Mesenchymal stem cell (in vitro differentiated cells and primary cell): ENCODE measurements at regions not wholly inside any gene's neighbourhood (a gene's known extent, or its start where the extent isn't known, plus 50 kb on each side); places are given as distances from the start of the nearest gene placed in this dataset.

Experiments used
- DNase-seq: peaks from one replicate; pipeline ENCODE4 v3.0.0-alpha.2; 2013
- H2AFZ ChIP-seq: one replicate; pipeline ENCODE4 v1.6.1; 2013; ENCODE audit warnings: low read depth, mild to moderate bottlenecking, control low read depth, inconsistent platforms, low read length, moderate library complexity
- H2AK5ac ChIP-seq: 2 replicates; pipeline ENCODE4 v1.6.1; 2013; ENCODE audit warnings: low read length, moderate library complexity, mild to moderate bottlenecking, inconsistent platforms; ENCODE audit not compliant: severe bottlenecking
- H2BK120ac ChIP-seq: one replicate; pipeline ENCODE4 v1.6.1; 2013; ENCODE audit warnings: low read depth, mild to moderate bottlenecking, inconsistent platforms, low read length, moderate library complexity
- H2BK12ac ChIP-seq, 2 experiments: one replicate each; pipeline ENCODE4 v1.6.1; 2013; ENCODE audit warnings: inconsistent platforms in 2 of 2, low read length in 2 of 2, mild to moderate bottlenecking in 2 of 2, moderate library complexity in 2 of 2, control low read depth in 1 of 2
- H2BK15ac ChIP-seq: one replicate; pipeline ENCODE4 v1.6.1; 2013; ENCODE audit warnings: mild to moderate bottlenecking, low read depth, inconsistent platforms; ENCODE audit not compliant: poor library complexity, severe bottlenecking
- H2BK5ac ChIP-seq: 2 replicates; pipeline ENCODE4 v1.6.1; 2013; ENCODE audit warnings: low read depth, mild to moderate bottlenecking, low read length, control low read depth, inconsistent platforms; ENCODE audit not compliant: poor library complexity, severe bottlenecking
- H3K14ac ChIP-seq, 2 experiments: one replicate each; pipeline ENCODE4 v1.6.1; 2013; ENCODE audit warnings: inconsistent platforms in 2 of 2, low read length in 2 of 2, control low read depth in 1 of 2, mild to moderate bottlenecking in 1 of 2, moderate library complexity in 1 of 2
- H3K18ac ChIP-seq, 2 experiments: one replicate each; pipeline ENCODE4 v1.6.1; 2013; ENCODE audit warnings: inconsistent platforms in 2 of 2, low read length in 2 of 2, control low read depth in 1 of 2, low read depth in 1 of 2, mild to moderate bottlenecking in 1 of 2
- H3K23ac ChIP-seq, 2 experiments: one replicate each; pipeline ENCODE4 v1.6.1; 2013; ENCODE audit warnings: inconsistent platforms in 2 of 2, low read length in 2 of 2, mild to moderate bottlenecking in 2 of 2, moderate library complexity in 2 of 2, control low read depth in 1 of 2
- H3K27ac ChIP-seq: 2 replicates; pipeline ENCODE4 v1.5.1; 2013; ENCODE audit warnings: mild to moderate bottlenecking, moderate library complexity, low read length, control low read depth, inconsistent platforms; ENCODE audit not compliant: poor library complexity, severe bottlenecking
- H3K27me3 ChIP-seq, 2 experiments: 2 replicates each; pipeline versions ENCODE4 v1.6.1 to v1.7.0; 2013; ENCODE audit warnings: low read length in 2 of 2, mild to moderate bottlenecking in 2 of 2, moderate library complexity in 2 of 2, control low read depth in 1 of 2, inconsistent platforms in 1 of 2; ENCODE audit not compliant: control insufficient read depth in 1 of 2, insufficient read depth in 1 of 2
- H3K36me3 ChIP-seq, 2 experiments: 2 replicates each; pipeline versions ENCODE4 v1.6.1 to v1.7.0; 2013; ENCODE audit warnings: low read length in 2 of 2, control low read depth in 1 of 2, inconsistent platforms in 1 of 2, low read depth in 1 of 2, mild to moderate bottlenecking in 1 of 2; ENCODE audit not compliant: insufficient read depth in 2 of 2, control insufficient read depth in 1 of 2
- H3K4ac ChIP-seq, 2 experiments: one replicate each; pipeline ENCODE4 v1.6.1; 2013; ENCODE audit warnings: inconsistent platforms in 2 of 2, low read length in 2 of 2, mild to moderate bottlenecking in 2 of 2, moderate library complexity in 2 of 2, control low read depth in 1 of 2, low read depth in 1 of 2
- H3K4me1 ChIP-seq: 2 replicates; pipeline ENCODE4 v1.6.1; 2013; ENCODE audit warnings: low read depth, low read length, control low read depth; ENCODE audit not compliant: control insufficient read depth, insufficient read depth
- H3K4me2 ChIP-seq: 2 replicates; pipeline ENCODE4 v1.6.1; 2013; ENCODE audit warnings: low read length, mild to moderate bottlenecking, inconsistent platforms; ENCODE audit not compliant: poor library complexity, severe bottlenecking
- H3K4me3 ChIP-seq, 2 experiments: 2 replicates each; pipeline versions ENCODE4 v1.5.1 to v1.7.0; 2013; ENCODE audit warnings: low read length in 2 of 2, mild to moderate bottlenecking in 2 of 2, control low read depth in 1 of 2, low read depth in 1 of 2; ENCODE audit not compliant: insufficient read depth in 1 of 2
- H3K79me1 ChIP-seq: replicated peaks from 2 replicates; pipeline ENCODE4 v1.6.1; 2013; ENCODE audit warnings: mild to moderate bottlenecking, control low read depth, low read length, inconsistent platforms; ENCODE audit not compliant: poor library complexity, severe bottlenecking
- H3K9ac ChIP-seq: 2 replicates; pipeline ENCODE4 v1.7.0; 2013; ENCODE audit warnings: mild to moderate bottlenecking, low read length, moderate library complexity
- H3K9me3 ChIP-seq: 2 replicates; pipeline ENCODE4 v1.7.0; 2013; ENCODE audit warnings: mild to moderate bottlenecking, low read length; ENCODE audit not compliant: control insufficient read depth
- H4K8ac ChIP-seq: one replicate; pipeline ENCODE4 v1.6.1; 2013; ENCODE audit warnings: inconsistent platforms, mild to moderate bottlenecking, low read length, moderate library complexity
- H4K91ac ChIP-seq: one replicate; pipeline ENCODE4 v1.6.1; 2013; ENCODE audit warnings: mild to moderate bottlenecking, low read length, inconsistent platforms
- WGBS: methylation state at CpG from one replicate; pipeline ENCODE4 v1.1.7; 2013; ENCODE audit warnings: mixed read lengths; 5-methylcytosine and 5-hydroxymethylcytosine counted together

- H3K9ac ChIP-seq, result no peak overlapping the region
- no peak overlapping the region for H2AFZ ChIP-seq
- no peak overlapping the region for H4K91ac ChIP-seq
- H2BK12ac ChIP-seq, result no peak overlapping the region
- no peaks in the 10 kb centered on the region for H3K9me3 ChIP-seq
- no peak overlapping the region for H2BK120ac ChIP-seq
- no peak overlapping the region for H3K18ac ChIP-seq
- no peak overlapping the region for H3K4ac ChIP-seq
- no peak overlapping the region for H2AK5ac ChIP-seq
- no peaks in the 10 kb centered on the region for H3K79me1 ChIP-seq
- no peak overlapping the region for H3K4me2 ChIP-seq
- H3K27ac ChIP-seq, result no peak overlapping the region
- H4K8ac ChIP-seq, result no peak overlapping the region
- H3K27me3 ChIP-seq, result no peaks in the 10 kb centered on the region
- no peak overlapping the region for H2BK15ac ChIP-seq
- H3K36me3 ChIP-seq, result no peaks in the 10 kb centered on the region
- no peak overlapping the region for H3K14ac ChIP-seq
- no peak overlapping the region for H3K23ac ChIP-seq
- H2BK5ac ChIP-seq, result no peak overlapping the region
- no peak overlapping the region for H3K4me3 ChIP-seq
- 26% methylated on average over 3 of the region's 3 CpGs for WGBS
- no peak for DNase-seq
- H3K4me1 ChIP-seq, result no peaks in the 10 kb centered on the region
Observed at GRCh38 chr5:174832025-174832424, 107.6 kb downstream of the MSX2 start.

GRCh38 chr5:174831031-174831660 is 106.8 kb downstream of the MSX2 start:
- 57% methylated on average over 1 of the region's 2 CpGs for WGBS
- no peak overlapping the region for H3K9ac ChIP-seq
- H3K4ac ChIP-seq, result no peak overlapping the region
- no peak overlapping the region for H3K14ac ChIP-seq
- no peaks in the 10 kb centered on the region for H3K9me3 ChIP-seq
- no peak overlapping the region for H3K23ac ChIP-seq
- H3K27me3 ChIP-seq, result no peaks in the 10 kb centered on the region
- no peak for DNase-seq
- no peak overlapping the region for H3K27ac ChIP-seq
- no peak overlapping the region for H2BK12ac ChIP-seq
- H2AK5ac ChIP-seq, result no peak overlapping the region
- no peak overlapping the region for H2AFZ ChIP-seq
- no peak overlapping the region for H2BK5ac ChIP-seq
- H2BK15ac ChIP-seq, result no peak overlapping the region
- H4K8ac ChIP-seq, result no peak overlapping the region
- H3K4me1 ChIP-seq, result no peaks in the 10 kb centered on the region
- H3K18ac ChIP-seq, result no peak overlapping the region
- no peaks in the 10 kb centered on the region for H3K79me1 ChIP-seq
- no peak overlapping the region for H3K4me2 ChIP-seq
- H3K36me3 ChIP-seq, result no peaks in the 10 kb centered on the region
- H3K4me3 ChIP-seq, result no peak overlapping the region
- no peak overlapping the region for H2BK120ac ChIP-seq
- H4K91ac ChIP-seq, result no peak overlapping the region

DNA sequence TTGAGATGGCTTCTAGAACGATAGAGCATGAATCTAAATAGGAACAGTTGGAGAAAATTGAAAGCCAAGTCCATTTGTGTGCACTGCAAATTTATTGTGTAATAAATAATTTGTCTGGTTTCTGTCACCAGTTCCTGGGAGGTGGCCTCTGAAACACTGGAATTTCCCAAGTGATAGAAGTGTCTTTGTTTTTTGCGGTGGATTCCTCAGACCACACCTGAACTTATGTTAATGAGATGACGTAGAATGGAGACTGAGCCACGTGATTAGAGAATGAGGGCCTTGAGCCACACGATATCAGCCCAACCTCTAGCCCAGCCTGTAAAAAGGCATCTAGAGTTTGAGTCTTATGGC is 105.1 kb downstream of the MSX2 start:
- H2BK5ac ChIP-seq, result no peak overlapping the region
- H2BK15ac ChIP-seq, result no peak overlapping the region
- H3K14ac ChIP-seq, result no peak overlapping the region
- H4K91ac ChIP-seq, result no peak overlapping the region
- 52% methylated on average over 5 of the region's 5 CpGs for WGBS
- no peak overlapping the region for H2BK120ac ChIP-seq
- no peak overlapping the region for H3K27ac ChIP-seq
- H3K4me1 ChIP-seq, result no peaks in the 10 kb centered on the region
- no peak overlapping the region for H3K9ac ChIP-seq
- H3K4ac ChIP-seq, result no peak overlapping the region
- no peak for DNase-seq
- H3K4me3 ChIP-seq, result no peak overlapping the region
- H3K23ac ChIP-seq, result no peak overlapping the region
- no peak overlapping the region for H2BK12ac ChIP-seq
- no peaks in the 10 kb centered on the region for H3K79me1 ChIP-seq
- H3K18ac ChIP-seq, result no peak overlapping the region
- H2AK5ac ChIP-seq, result no peak overlapping the region
- H2AFZ ChIP-seq, result no peak overlapping the region
- H4K8ac ChIP-seq, result no peak overlapping the region
- H3K9me3 ChIP-seq, result no peaks in the 10 kb centered on the region
- H3K27me3 ChIP-seq, result no peaks in the 10 kb centered on the region
- no peak overlapping the region for H3K4me2 ChIP-seq
- no peaks in the 10 kb centered on the region for H3K36me3 ChIP-seq

GRCh38 chr5:174828804-174829510 is 104.6 kb downstream of the MSX2 start:
- Histone ChIP-seq H3K4me1 (no peaks in the 10 kb centered on the region), H3K79me1 (no peaks in the 10 kb centered on the region), H3K27me3 (no peaks in the 10 kb centered on the region), H2BK15ac (no peak overlapping the region), H3K23ac (no peak overlapping the region), H3K36me3 (no peaks in the 10 kb centered on the region), H2AK5ac (no peak overlapping the region), H2BK120ac (no peak overlapping the region), H3K14ac (no peak overlapping the region), H2BK5ac (no peak overlapping the region), H3K9ac (peak overlapping the region; percentile 75), H4K91ac (no peak overlapping the region), H3K4me2 (no peak overlapping the region), H3K4ac (no peak overlapping the region), H2AFZ (no peak overlapping the region), H3K27ac (no peak overlapping the region), H2BK12ac (no peak overlapping the region), H3K18ac (no peak overlapping the region), H3K9me3 (no peaks in the 10 kb centered on the region), H4K8ac (no peak overlapping the region), H3K4me3 (no peak overlapping the region)
- WGBS, result 79% methylated on average over 10 of the region's 10 CpGs
- DNase-seq, result no peak
